ENCODE measurements at regions not wholly inside any gene's neighbourhood (a gene's known extent, or its start where the extent isn't known, plus 50 kb on each side); places are given as distances from the start of the nearest gene placed in this dataset.

DNA sequence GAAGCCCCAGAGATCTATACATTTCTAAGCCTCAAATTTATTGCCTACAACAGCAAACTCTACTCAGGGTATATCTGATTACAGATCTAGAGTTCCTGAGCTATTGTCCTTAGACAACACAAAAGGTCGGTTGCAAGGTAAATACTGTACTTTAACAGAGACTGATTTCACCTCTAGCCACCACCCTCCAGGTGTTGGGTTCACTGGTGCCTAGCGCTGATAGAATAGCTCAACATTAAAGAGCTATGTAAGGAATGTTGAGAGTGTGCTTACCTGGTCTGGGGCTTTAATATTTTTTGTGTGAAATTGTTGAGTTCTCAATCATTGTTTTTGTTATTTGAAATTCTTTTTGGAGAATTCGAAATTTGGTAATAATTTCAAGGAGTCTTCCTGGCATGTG is 277.0 kb upstream of the PSMD7 start:
- no peak overlapping the region for H3K4me3 ChIP-seq (ENCODE audit: insufficient read depth, low read depth, low read length)
- ChIA-PET CTCF (no interaction called here), POLR2A (ENCODE audit: unreplicated experiment) (no interaction called here)
- no peaks in the 10 kb centered on the region for H3K9me1 ChIP-seq (ENCODE audit: insufficient read depth, low read length)
- H2AFZ ChIP-seq (replicated peaks; ENCODE audit: low read length, poor library complexity): no peak overlapping the region
- no peak overlapping the region for H3K56ac ChIP-seq (ENCODE audit: extremely low read depth, insufficient read depth, low read length)
- H3K4me2 ChIP-seq (ENCODE audit: low read depth, low read length): no peak overlapping the region
- no TSS peak for BruUV-seq (replicated peaks)
- H2BK120ac ChIP-seq (ENCODE audit: low read depth, low read length): no peak overlapping the region
- H3K9me3 ChIP-seq (ENCODE audit: control insufficient read depth, insufficient read depth, low read length): no peaks in the 10 kb centered on the region
- H3K18ac ChIP-seq (ENCODE audit: low read depth, low read length): no peak overlapping the region
- dilution Hi-C loops (cut with HindIII; ENCODE audit: low sequenced_read_pairs, unreplicated experiment) (no loop called here), intact Hi-C loops (cut with micrococcal nuclease) (no loop called here), in situ Hi-C loops (cut with MboI; ENCODE audit: low sequenced_read_pairs) (no loop called here)
- no peak overlapping the region for H3K23ac ChIP-seq (ENCODE audit: low read depth, low read length)
- no peaks in the 10 kb centered on the region for H3K79me1 ChIP-seq (ENCODE audit: low read depth in 1 of 2, low read length in 2 of 2)
- no peak overlapping the region for H2BK15ac ChIP-seq (ENCODE audit: low read depth, low read length)
- H4K20me1 ChIP-seq (ENCODE audit: insufficient read depth, low read length): no peaks in the 10 kb centered on the region
- ATAC-seq (ENCODE audit: low read depth) (no peak), DNase-seq (no peak)
- 40% methylated on average over 1 of the region's 3 CpGs; no CpG with 5 or more reads in 1 of the 2 experiments for WGBS, 2 experiments (ENCODE audit: extremely low coverage in 2 of 2, insufficient read length in 1 of 2)
- H2AK9ac ChIP-seq (replicated peaks; ENCODE audit: low read depth, low read length, poor library complexity): no peak overlapping the region
- no peak overlapping the region for H3K4ac ChIP-seq (ENCODE audit: low read depth, low read length)
- H3K9ac ChIP-seq (ENCODE audit: low read depth, low read length): no peak overlapping the region
- H2BK5ac ChIP-seq (ENCODE audit: low read depth, low read length, poor library complexity, severe bottlenecking): no peak overlapping the region
- no peak overlapping the region for H4K8ac ChIP-seq (ENCODE audit: low read depth in 2 of 2, low read length in 2 of 2)
- H4K91ac ChIP-seq (ENCODE audit: insufficient read depth, low read depth, low read length): no peak overlapping the region
- H3K14ac ChIP-seq (replicated peaks; ENCODE audit: low read depth, low read length): no peak overlapping the region
- H3K36me3 ChIP-seq (ENCODE audit: control insufficient read depth, insufficient read depth, low read length): no peaks in the 10 kb centered on the region
- no peaks in the 10 kb centered on the region for H3K27me3 ChIP-seq (ENCODE audit: control insufficient read depth, insufficient read depth, low read length)
- TF ChIP-seq, protein P1, sequence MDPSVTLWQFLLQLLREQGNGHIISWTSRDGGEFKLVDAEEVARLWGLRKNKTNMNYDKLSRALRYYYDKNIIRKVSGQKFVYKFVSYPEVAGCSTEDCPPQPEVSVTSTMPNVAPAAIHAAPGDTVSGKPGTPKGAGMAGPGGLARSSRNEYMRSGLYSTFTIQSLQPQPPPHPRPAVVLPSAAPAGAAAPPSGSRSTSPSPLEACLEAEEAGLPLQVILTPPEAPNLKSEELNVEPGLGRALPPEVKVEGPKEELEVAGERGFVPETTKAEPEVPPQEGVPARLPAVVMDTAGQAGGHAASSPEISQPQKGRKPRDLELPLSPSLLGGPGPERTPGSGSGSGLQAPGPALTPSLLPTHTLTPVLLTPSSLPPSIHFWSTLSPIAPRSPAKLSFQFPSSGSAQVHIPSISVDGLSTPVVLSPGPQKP (IDR thresholded peaks at IDR 0.05; ENCODE audit: borderline replicate concordance, low read depth, low read length): no peak
- TF ChIP-seq RFX5 (IDR thresholded peaks at IDR 0.05; ENCODE audit: low read depth, low read length) (no peak), FOS (IDR thresholded peaks at IDR 0.05; ENCODE audit: low read depth, low read length) (no peak)
- H3K4me1 ChIP-seq (ENCODE audit: control insufficient read depth, insufficient read depth, low read length): no peaks in the 10 kb centered on the region
- no peak overlapping the region for H4K5ac ChIP-seq (ENCODE audit: low read depth, low read length)
- H2AK5ac ChIP-seq (ENCODE audit: low read depth, low read length): no peak overlapping the region
- no peak overlapping the region for H2BK20ac ChIP-seq (ENCODE audit: low read depth, low read length)
- H3K27ac ChIP-seq (ENCODE audit: insufficient read depth, low read length): no peak overlapping the region
